ENCODE measurements at regions not wholly inside any gene's neighbourhood (a gene's known extent, or its start where the extent isn't known, plus 50 kb on each side); places are given as distances from the start of the nearest gene placed in this dataset.

DNA sequence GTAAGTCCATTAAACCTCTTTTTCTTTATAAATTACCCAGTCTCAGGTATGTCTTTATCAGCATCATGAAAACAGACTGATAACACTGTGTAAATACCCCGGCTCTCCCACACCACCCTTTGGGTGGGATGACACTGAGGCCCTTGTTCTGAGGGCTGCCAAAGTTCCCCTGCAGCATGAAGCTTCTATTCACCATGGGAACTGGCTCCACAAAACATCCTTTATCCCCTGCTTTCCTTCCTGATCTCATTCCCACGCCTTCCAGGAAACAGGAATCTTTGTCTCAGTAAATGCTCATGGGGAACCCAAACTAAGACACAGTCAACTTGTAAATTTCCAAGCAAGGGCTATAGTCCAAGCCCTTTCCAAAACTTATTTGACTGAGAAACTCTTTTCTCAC lies 88.4 kb downstream of the ABCC12 start:
- no peaks in the 10 kb centered on the region for H3K79me2 ChIP-seq (ENCODE audit: insufficient read depth, low read length)
- peak; percentile 39 for DNase-seq (ENCODE audit: low spot score)
- ChIA-PET CTCF (ENCODE audit: low intra/inter-chr PET ratio, low total read pairs) (no interaction called here), POLR2A (no interaction called here)
- BruUV-seq (replicated peaks), result no TSS peak
- no peak overlapping the region for H3K4me2 ChIP-seq (ENCODE audit: low read depth, low read length)
- H3K36me3 ChIP-seq (replicated peaks in 1 of 2; ENCODE audit: control insufficient read depth in 1 of 2, insufficient read depth in 2 of 2, low read length in 2 of 2), result no peaks in the 10 kb centered on the region
- no peak overlapping the region for H2AFZ ChIP-seq (ENCODE audit: low read length)
- in situ Hi-C loops (cut with HindIII; ENCODE audit: extremely low pct_ligation_motif_present, low pct_unique_long_range_greater_than_20kb), result no loop called here
- peak; percentile 43 for ATAC-seq
- no peak overlapping the region for H3K9ac ChIP-seq (ENCODE audit: insufficient read depth, low read depth, low read length)
- 8% methylated on average over 2 of the region's 2 CpGs for WGBS (ENCODE audit: low lambda C conversion rate)
- no peak for FAIRE-seq
- no peaks in the 10 kb centered on the region for H3K9me3 ChIP-seq (ENCODE audit: low read length)
- intact Hi-C loops (cut with micrococcal nuclease; ENCODE audit: unreplicated experiment), result no loop called here
- TF ChIP-seq, protein P1, sequence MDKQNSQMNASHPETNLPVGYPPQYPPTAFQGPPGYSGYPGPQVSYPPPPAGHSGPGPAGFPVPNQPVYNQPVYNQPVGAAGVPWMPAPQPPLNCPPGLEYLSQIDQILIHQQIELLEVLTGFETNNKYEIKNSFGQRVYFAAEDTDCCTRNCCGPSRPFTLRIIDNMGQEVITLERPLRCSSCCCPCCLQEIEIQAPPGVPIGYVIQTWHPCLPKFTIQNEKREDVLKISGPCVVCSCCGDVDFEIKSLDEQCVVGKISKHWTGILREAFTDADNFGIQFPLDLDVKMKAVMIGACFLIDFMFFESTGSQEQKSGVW (CRISPR knock-in tag; IDR thresholded peaks at IDR 0.05; ENCODE audit: borderline replicate concordance), result no peak
- TF ChIP-seq FOXA1 (IDR thresholded peaks at IDR 0.05) (no peak), FOXA1 (CRISPR knock-in tag; IDR thresholded peaks at IDR 0.05) (0 out of 2 replicates have a peak, but pooled peaks have one; percentile 45), TARDBP (CRISPR knock-in tag; IDR thresholded peaks at IDR 0.05) (no peak), ZNF331 (CRISPR knock-in tag; IDR thresholded peaks at IDR 0.05) (no peak), ZNF7 (CRISPR knock-in tag; IDR thresholded peaks at IDR 0.05) (no peak), BCL6 (CRISPR knock-in tag; IDR thresholded peaks at IDR 0.05) (peak; percentile 75)
- no peak overlapping the region for H3K4me3 ChIP-seq (replicated peaks in 1 of 3; ENCODE audit: insufficient read depth in 1 of 3, low read depth in 2 of 3, low read length in 3 of 3)
- peaks cover 0 to 5% of the 10 kb centered on the region in 2 experiments; a peak in 1 of 5 replicates for H3K27me3 ChIP-seq (ENCODE audit: control insufficient read depth in 1 of 2, insufficient read depth in 2 of 2, low read length in 2 of 2)
- peaks cover 11% of the 10 kb centered on the region for H3K4me1 ChIP-seq (ENCODE audit: insufficient read depth, low read length)
- H4K20me1 ChIP-seq (ENCODE audit: insufficient read depth, low read length), result no peaks in the 10 kb centered on the region
- no peak overlapping the region for H3K27ac ChIP-seq (ENCODE audit: extremely low read length, insufficient read depth, low read length)

DNA sequence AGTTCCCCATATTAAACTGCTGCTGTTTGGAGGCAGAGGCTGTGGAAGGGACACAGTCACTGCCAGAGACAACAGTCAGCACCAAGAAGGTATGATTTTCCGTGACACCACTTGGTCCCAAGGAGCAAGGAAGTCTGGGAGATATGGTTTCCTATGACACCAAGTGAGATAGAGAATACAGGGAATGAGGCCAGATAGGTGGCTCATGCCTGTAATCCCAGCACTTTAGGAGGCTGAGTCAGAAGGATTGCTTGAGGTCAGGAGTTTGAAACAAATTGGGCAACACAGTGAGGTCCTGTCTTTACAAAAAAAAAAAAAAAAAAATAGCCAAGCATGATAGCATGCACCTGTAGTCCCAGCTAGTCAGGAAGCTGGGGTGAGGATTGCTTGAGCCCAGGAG lies 90.8 kb downstream of the ABCC12 start:
- no TSS peak for BruUV-seq (replicated peaks)
- WGBS (ENCODE audit: low lambda C conversion rate), result 0% methylated on average over 1 of the region's 1 CpG
- POLR2A ChIA-PET, result no interaction called here
- intact Hi-C loops (cut with micrococcal nuclease; ENCODE audit: unreplicated experiment) (no loop called here), in situ Hi-C loops (cut with HindIII; ENCODE audit: extremely low pct_ligation_motif_present, low pct_unique_long_range_greater_than_20kb) (no loop called here)
- FAIRE-seq (no peak), DNase-seq (ENCODE audit: low spot score) (no peak), ATAC-seq (no peak)
- Histone ChIP-seq H3K36me3 (replicated peaks in 1 of 2; ENCODE audit: control insufficient read depth in 1 of 2, insufficient read depth in 2 of 2, low read length in 2 of 2) (no peaks in the 10 kb centered on the region), H2AFZ (ENCODE audit: low read length) (no peak overlapping the region), H3K79me2 (ENCODE audit: insufficient read depth, low read length) (no peaks in the 10 kb centered on the region), H3K4me3 (replicated peaks in 1 of 3; ENCODE audit: insufficient read depth in 1 of 3, low read depth in 2 of 3, low read length in 3 of 3) (no peak overlapping the region), H3K9me3 (ENCODE audit: low read length) (no peaks in the 10 kb centered on the region), H3K9ac (ENCODE audit: insufficient read depth, low read depth, low read length) (no peak overlapping the region), H3K4me1 (ENCODE audit: insufficient read depth, low read length) (peaks cover 11% of the 10 kb centered on the region), H4K20me1 (ENCODE audit: insufficient read depth, low read length) (no peaks in the 10 kb centered on the region), H3K4me2 (ENCODE audit: low read depth, low read length) (no peak overlapping the region), H3K27me3 (ENCODE audit: control insufficient read depth in 1 of 2, insufficient read depth in 2 of 2, low read length in 2 of 2) (peaks cover 1 to 5% of the 10 kb centered on the region in 2 experiments; a peak in 1 of 5 replicates), H3K27ac (ENCODE audit: extremely low read length, insufficient read depth, low read length) (no peak overlapping the region)
- CTCF ChIA-PET (ENCODE audit: low intra/inter-chr PET ratio, low total read pairs), result no interaction called here
- TF ChIP-seq, protein P2, sequence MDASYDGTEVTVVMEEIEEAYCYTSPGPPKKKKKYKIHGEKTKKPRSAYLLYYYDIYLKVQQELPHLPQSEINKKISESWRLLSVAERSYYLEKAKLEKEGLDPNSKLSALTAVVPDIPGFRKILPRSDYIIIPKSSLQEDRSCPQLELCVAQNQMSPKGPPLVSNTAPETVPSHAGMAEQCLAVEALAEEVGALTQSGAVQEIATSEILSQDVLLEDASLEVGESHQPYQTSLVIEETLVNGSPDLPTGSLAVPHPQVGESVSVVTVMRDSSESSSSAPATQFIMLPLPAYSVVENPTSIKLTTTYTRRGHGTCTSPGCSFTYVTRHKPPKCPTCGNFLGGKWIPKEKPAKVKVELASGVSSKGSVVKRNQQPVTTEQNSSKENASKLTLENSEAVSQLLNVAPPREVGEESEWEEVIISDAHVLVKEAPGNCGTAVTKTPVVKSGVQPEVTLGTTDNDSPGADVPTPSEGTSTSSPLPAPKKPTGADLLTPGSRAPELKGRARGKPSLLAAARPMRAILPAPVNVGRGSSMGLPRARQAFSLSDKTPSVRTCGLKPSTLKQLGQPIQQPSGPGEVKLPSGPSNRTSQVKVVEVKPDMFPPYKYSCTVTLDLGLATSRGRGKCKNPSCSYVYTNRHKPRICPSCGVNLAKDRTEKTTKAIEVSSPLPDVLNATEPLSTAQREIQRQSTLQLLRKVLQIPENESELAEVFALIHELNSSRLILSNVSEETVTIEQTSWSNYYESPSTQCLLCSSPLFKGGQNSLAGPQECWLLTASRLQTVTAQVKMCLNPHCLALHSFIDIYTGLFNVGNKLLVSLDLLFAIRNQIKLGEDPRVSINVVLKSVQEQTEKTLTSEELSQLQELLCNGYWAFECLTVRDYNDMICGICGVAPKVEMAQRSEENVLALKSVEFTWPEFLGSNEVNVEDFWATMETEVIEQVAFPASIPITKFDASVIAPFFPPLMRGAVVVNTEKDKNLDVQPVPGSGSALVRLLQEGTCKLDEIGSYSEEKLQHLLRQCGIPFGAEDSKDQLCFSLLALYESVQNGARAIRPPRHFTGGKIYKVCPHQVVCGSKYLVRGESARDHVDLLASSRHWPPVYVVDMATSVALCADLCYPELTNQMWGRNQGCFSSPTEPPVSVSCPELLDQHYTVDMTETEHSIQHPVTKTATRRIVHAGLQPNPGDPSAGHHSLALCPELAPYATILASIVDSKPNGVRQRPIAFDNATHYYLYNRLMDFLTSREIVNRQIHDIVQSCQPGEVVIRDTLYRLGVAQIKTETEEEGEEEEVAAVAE (CRISPR knock-in tag; IDR thresholded peaks at IDR 0.05; ENCODE audit: borderline replicate concordance), result no peak
- TF ChIP-seq WIZ (CRISPR knock-in tag; IDR thresholded peaks at IDR 0.05) (no peak), HNRNPK (IDR thresholded peaks at IDR 0.05; ENCODE audit: low read depth, low read length, poor library complexity, severe bottlenecking) (no peak), ZSCAN22 (CRISPR knock-in tag; IDR thresholded peaks at IDR 0.05) (no peak), ZNF383 (CRISPR knock-in tag; IDR thresholded peaks at IDR 0.05; ENCODE audit: borderline replicate concordance) (no peak), SRF (IDR thresholded peaks at IDR 0.05; ENCODE audit: low read depth, low read length) (no peak), ZNF337 (CRISPR knock-in tag; IDR thresholded peaks at IDR 0.05; ENCODE audit: borderline replicate concordance, low read depth) (no peak), NCOR1 (IDR thresholded peaks at IDR 0.05; ENCODE audit: borderline replicate concordance, low read length) (no peak), STAT5B (CRISPR knock-in tag; IDR thresholded peaks at IDR 0.05) (no peak)
